Ishikawa (cell line): ENCODE measurements at regions not wholly inside any gene's neighbourhood (a gene's known extent, or its start where the extent isn't known, plus 50 kb on each side); places are given as distances from the start of the nearest gene placed in this dataset.

ENCODE experiments used
- CEBPB ChIP-seq: IDR thresholded peaks from 2 replicates; pipeline ENCODE4 v1.6.1; 2012
- CREB1 ChIP-seq: IDR thresholded peaks from 2 replicates; pipeline ENCODE4 v1.6.1; 2012; ENCODE audit warnings: low read depth
- EP300 ChIP-seq: IDR thresholded peaks from 2 replicates; pipeline ENCODE4 v1.6.1; 2012; ENCODE audit warnings: borderline replicate concordance
- NFIC ChIP-seq: IDR thresholded peaks from 2 replicates; pipeline ENCODE4 v1.6.1; 2012
- TEAD4 ChIP-seq: IDR thresholded peaks from 2 replicates; pipeline ENCODE4 v1.6.1; 2012
- YY1 ChIP-seq: IDR thresholded peaks from 2 replicates; pipeline ENCODE4 v1.6.1; 2012; ENCODE audit warnings: low read depth
- ZBTB7A ChIP-seq: IDR thresholded peaks from 2 replicates; pipeline ENCODE4 v1.6.1; 2012; ENCODE audit warnings: low read depth
- TF ChIP-seq, protein P1 (sequence below): IDR thresholded peaks from 2 replicates; pipeline ENCODE4 v1.6.1; 2012; ENCODE audit warnings: low read depth, mild to moderate bottlenecking
- TF ChIP-seq, protein P2 (sequence below): IDR thresholded peaks from 2 replicates; pipeline ENCODE4 v1.6.1; 2012

DNA sequence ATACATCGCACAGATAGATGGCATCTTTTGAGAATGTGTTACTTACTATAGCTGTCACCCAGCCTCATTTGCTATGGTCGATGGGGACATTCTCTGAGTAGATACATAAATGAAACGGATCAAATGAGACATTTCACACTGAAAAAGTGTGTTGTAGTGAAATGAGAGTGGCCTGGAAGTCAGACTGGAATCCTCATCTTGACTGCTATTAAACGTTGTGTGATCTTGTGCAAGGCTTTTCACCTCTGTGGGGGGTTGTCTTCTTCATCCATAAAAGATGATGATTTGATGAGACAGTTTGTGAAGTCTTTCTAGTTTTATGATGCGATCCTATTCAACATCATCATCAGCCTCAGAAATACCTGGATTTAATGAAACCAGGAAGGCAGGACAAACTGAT lies 155.4 kb upstream of the MYO3A start:
- TF ChIP-seq, protein P1, sequence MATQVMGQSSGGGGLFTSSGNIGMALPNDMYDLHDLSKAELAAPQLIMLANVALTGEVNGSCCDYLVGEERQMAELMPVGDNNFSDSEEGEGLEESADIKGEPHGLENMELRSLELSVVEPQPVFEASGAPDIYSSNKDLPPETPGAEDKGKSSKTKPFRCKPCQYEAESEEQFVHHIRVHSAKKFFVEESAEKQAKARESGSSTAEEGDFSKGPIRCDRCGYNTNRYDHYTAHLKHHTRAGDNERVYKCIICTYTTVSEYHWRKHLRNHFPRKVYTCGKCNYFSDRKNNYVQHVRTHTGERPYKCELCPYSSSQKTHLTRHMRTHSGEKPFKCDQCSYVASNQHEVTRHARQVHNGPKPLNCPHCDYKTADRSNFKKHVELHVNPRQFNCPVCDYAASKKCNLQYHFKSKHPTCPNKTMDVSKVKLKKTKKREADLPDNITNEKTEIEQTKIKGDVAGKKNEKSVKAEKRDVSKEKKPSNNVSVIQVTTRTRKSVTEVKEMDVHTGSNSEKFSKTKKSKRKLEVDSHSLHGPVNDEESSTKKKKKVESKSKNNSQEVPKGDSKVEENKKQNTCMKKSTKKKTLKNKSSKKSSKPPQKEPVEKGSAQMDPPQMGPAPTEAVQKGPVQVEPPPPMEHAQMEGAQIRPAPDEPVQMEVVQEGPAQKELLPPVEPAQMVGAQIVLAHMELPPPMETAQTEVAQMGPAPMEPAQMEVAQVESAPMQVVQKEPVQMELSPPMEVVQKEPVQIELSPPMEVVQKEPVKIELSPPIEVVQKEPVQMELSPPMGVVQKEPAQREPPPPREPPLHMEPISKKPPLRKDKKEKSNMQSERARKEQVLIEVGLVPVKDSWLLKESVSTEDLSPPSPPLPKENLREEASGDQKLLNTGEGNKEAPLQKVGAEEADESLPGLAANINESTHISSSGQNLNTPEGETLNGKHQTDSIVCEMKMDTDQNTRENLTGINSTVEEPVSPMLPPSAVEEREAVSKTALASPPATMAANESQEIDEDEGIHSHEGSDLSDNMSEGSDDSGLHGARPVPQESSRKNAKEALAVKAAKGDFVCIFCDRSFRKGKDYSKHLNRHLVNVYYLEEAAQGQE, result no peak
- TF ChIP-seq YY1, result no peak
- TF ChIP-seq ZBTB7A, result no peak
- TF ChIP-seq, protein P2, sequence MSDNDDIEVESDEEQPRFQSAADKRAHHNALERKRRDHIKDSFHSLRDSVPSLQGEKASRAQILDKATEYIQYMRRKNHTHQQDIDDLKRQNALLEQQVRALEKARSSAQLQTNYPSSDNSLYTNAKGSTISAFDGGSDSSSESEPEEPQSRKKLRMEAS, result no peak
- TF ChIP-seq CREB1, result no peak
- TF ChIP-seq CEBPB, result no peak
- TF ChIP-seq TEAD4, result no peak
- TF ChIP-seq EP300, result no peak
- no peak for TF ChIP-seq NFIC
